HepG2 (cell line): ENCODE measurements at regions not wholly inside any gene's neighbourhood (a gene's known extent, or its start where the extent isn't known, plus 50 kb on each side); places are given as distances from the start of the nearest gene placed in this dataset.

ENCODE experiments used
- ATAC-seq: fragments of 200-7000 bp; cut with Tn5 transposase; 3 replicates; pipeline ENCODE4 v1.9.1; 2020; ENCODE audit warnings: mild to moderate bottlenecking, moderate library complexity
- BruUV-seq: library from RNA; stranded (reverse); fragments of 400-500 nt; replicated peaks from 2 replicates; lab custom pipeline; 2021; lab: Mats Ljungman, UMichigan
- CTCF ChIA-PET: fragments of 300-600 bp; formaldehyde crosslinking; extraction: SDS; loops from one replicate; lab custom pipeline; 2021; ENCODE audit warnings: low total read pairs, inconsistent platforms, low intra/inter-chr PET ratio; lab: Yijun Ruan, JAX
- POLR2A ChIA-PET: fragments of 350-600 bp; sonication (Branson Sonifier 250); formaldehyde crosslinking; loops from one replicate; lab custom pipeline; 2020; ENCODE audit warnings: antibody characterized with exemption, inconsistent platforms; lab: Yijun Ruan, JAX
- DNase-seq: peaks from one replicate; pipeline ENCODE4 v3.0.0-alpha.2; 2015; ENCODE audit warnings: low spot score
- FAIRE-seq: peaks from 3 replicates; lab custom pipeline; 2011; peaks lifted over from hg19 to GRCh38; lab: Jason Lieb, UNC
- H2AFZ ChIP-seq: one replicate; pipeline ENCODE4 v1.6.1; 2011; ENCODE audit warnings: low read length, inconsistent platforms
- H3K27ac ChIP-seq: fragments of 300-600 bp; 3 replicates; pipeline ENCODE4 v1.8.0; 2011; ENCODE audit warnings: mixed run types, mild to moderate bottlenecking, mixed read lengths, low read length, inconsistent platforms; ENCODE audit not compliant: insufficient read depth; ENCODE audit errors: extremely low read length
- H3K27me3 ChIP-seq, 2 experiments: fragments of 200-600 bp in 1 of 2; 2 replicates in 1 of 2; 3 replicates in 1 of 2; pipeline versions ENCODE4 v1.6.0 to v1.8.0; 2011; ENCODE audit warnings: low read length in 2 of 2, mild to moderate bottlenecking in 2 of 2, moderate library complexity in 2 of 2, inconsistent platforms in 1 of 2; ENCODE audit not compliant: insufficient read depth in 2 of 2, control insufficient read depth in 1 of 2
- H3K36me3 ChIP-seq, 2 experiments: fragments of 200-600 bp in 1 of 2; replicated peaks in 1 of 2; 2 replicates in 1 of 2; 3 replicates in 1 of 2; pipeline versions ENCODE4 v1.5.1 to v1.8.0; 2011; ENCODE audit warnings: low read length in 2 of 2, inconsistent platforms in 1 of 2; ENCODE audit not compliant: insufficient read depth in 2 of 2, control insufficient read depth in 1 of 2
- H3K4me1 ChIP-seq: 2 replicates; pipeline ENCODE4 v1.5.1; 2012; ENCODE audit warnings: low read length, inconsistent platforms; ENCODE audit not compliant: insufficient read depth
- H3K4me2 ChIP-seq: 2 replicates; pipeline ENCODE4 v1.6.0; 2011; ENCODE audit warnings: low read depth, low read length, inconsistent platforms
- H3K4me3 ChIP-seq, 3 experiments: fragments of 200-600 bp in 1 of 3; sonication (generic), shearing (Covaris generic) in 1 of 3; replicated peaks in 1 of 3; 2 replicates each; pipeline ENCODE4 v1.5.1; 2011 to 2016; ENCODE audit warnings: low read length in 3 of 3, inconsistent platforms in 2 of 3, low read depth in 2 of 3, mild to moderate bottlenecking in 2 of 3, control low read depth in 1 of 3, mixed read lengths in 1 of 3; ENCODE audit not compliant: insufficient read depth in 1 of 3
- H3K79me2 ChIP-seq: one replicate; pipeline ENCODE4 v1.6.1; 2011; ENCODE audit warnings: low read length, inconsistent platforms; ENCODE audit not compliant: insufficient read depth
- H3K9ac ChIP-seq: 2 replicates; pipeline ENCODE4 v1.6.0; 2011; ENCODE audit warnings: mild to moderate bottlenecking, low read depth, low read length, inconsistent platforms; ENCODE audit not compliant: insufficient read depth
- H3K9me3 ChIP-seq: 2 replicates; pipeline ENCODE4 v1.5.1; 2012; ENCODE audit warnings: mild to moderate bottlenecking, low read length
- H4K20me1 ChIP-seq: 2 replicates; pipeline ENCODE4 v1.6.0; 2011; ENCODE audit warnings: inconsistent platforms, mild to moderate bottlenecking, low read length, moderate library complexity; ENCODE audit not compliant: insufficient read depth
- DNMT3B ChIP-seq: conservative IDR thresholded peaks from 2 replicates; pipeline ENCODE4 v1.6.1; 2016; ENCODE audit warnings: missing biosample characterization, control low read depth
- EP300 ChIP-seq, 3 experiments: sonication (generic) in 1 of 3; formaldehyde crosslinking in 1 of 3; IDR thresholded peaks; 2 replicates each; pipeline versions ENCODE4 v1.5.1 to v1.6.1; 2011 to 2020; ENCODE audit warnings: low read depth in 2 of 3, low read length in 2 of 3, borderline replicate concordance in 1 of 3, improper control_type of control experiment in 1 of 3, mild to moderate bottlenecking in 1 of 3, missing genetic modification reagents in 1 of 3, moderate library complexity in 1 of 3
- GZF1 ChIP-seq: sonication (generic); formaldehyde crosslinking; IDR thresholded peaks from 2 replicates; pipeline ENCODE4 v1.5.1; 2020; ENCODE audit warnings: mild to moderate bottlenecking, missing genetic modification reagents
- NPAS2 ChIP-seq: sonication (generic); formaldehyde crosslinking; IDR thresholded peaks from 2 replicates; pipeline ENCODE4 v1.8.0; 2022; ENCODE audit warnings: mild to moderate bottlenecking, missing genetic modification reagents, borderline replicate concordance
- SOX13 ChIP-seq, 3 experiments: fragments of 450-650 bp in 1 of 3; sonication (generic) in 1 of 3; formaldehyde crosslinking in 1 of 3; IDR thresholded peaks in 2 of 3; conservative IDR thresholded peaks in 1 of 3; 2 replicates each; pipeline versions ENCODE4 v1.5.0 to v1.6.1; 2016 to 2020; ENCODE audit warnings: antibody characterized with exemption in 1 of 3, mild to moderate bottlenecking in 1 of 3, missing compliant biosample characterization in 1 of 3, missing genetic modification reagents in 1 of 3, moderate library complexity in 1 of 3
- YEATS4 ChIP-seq: sonication (generic); formaldehyde crosslinking; IDR thresholded peaks from 2 replicates; pipeline ENCODE4 v1.4.0; 2020; ENCODE audit warnings: missing genetic modification reagents, borderline replicate concordance
- ZFP41 ChIP-seq: sonication (generic); formaldehyde crosslinking; IDR thresholded peaks from 2 replicates; pipeline ENCODE4 v1.4.0; 2020; ENCODE audit warnings: mild to moderate bottlenecking, missing genetic modification reagents, borderline replicate concordance
- ZNF3 ChIP-seq: IDR thresholded peaks from 2 replicates; pipeline ENCODE4 v1.7.0; 2017; ENCODE audit warnings: inconsistent platforms
- ZNF34 ChIP-seq: sonication (generic); formaldehyde crosslinking; IDR thresholded peaks from 2 replicates; pipeline ENCODE4 v1.4.0; 2020; ENCODE audit warnings: mild to moderate bottlenecking, missing genetic modification reagents, borderline replicate concordance
- ZNF709 ChIP-seq: sonication (generic); formaldehyde crosslinking; IDR thresholded peaks from 2 replicates; pipeline ENCODE4 v1.5.0; 2020; ENCODE audit warnings: mild to moderate bottlenecking, missing genetic modification reagents
- ZNF766 ChIP-seq: sonication (generic); formaldehyde crosslinking; IDR thresholded peaks from 2 replicates; pipeline ENCODE4 v1.5.0; 2020; ENCODE audit warnings: missing genetic modification reagents, borderline replicate concordance
- WGBS: methylation state at CpG from one replicate; pipeline ENCODE4 v1.1.6; 2017; ENCODE audit warnings: low lambda C conversion rate; 5-methylcytosine and 5-hydroxymethylcytosine counted together
- in situ Hi-C: cut with HindIII; loops from 2 replicates; pipeline ENCODE4 v1.10.0; 2017; ENCODE audit warnings: low pct_unique_long_range_greater_than_20kb; ENCODE audit not compliant: extremely low pct_ligation_motif_present
- intact Hi-C: fragments of 100-400 bp; cut with micrococcal nuclease; formaldehyde crosslinking; loops from one replicate; pipeline ENCODE4 v1.10.0; 2022; ENCODE audit not compliant: unreplicated experiment
- TF ChIP-seq, protein P1 (sequence below): sonication (generic); formaldehyde crosslinking; IDR thresholded peaks from 2 replicates; pipeline ENCODE4 v1.8.1; 2023; ENCODE audit warnings: mild to moderate bottlenecking, missing genetic modification reagents
- TF ChIP-seq, protein P2 (sequence below): sonication (generic); formaldehyde crosslinking; IDR thresholded peaks from 2 replicates; pipeline ENCODE4 v1.4.0; 2020; ENCODE audit warnings: missing genetic modification reagents
- TF ChIP-seq, protein P3 (sequence below): IDR thresholded peaks from 2 replicates; pipeline ENCODE4 v1.6.1; 2018; ENCODE audit warnings: missing genetic modification reagents, mild to moderate bottlenecking, missing compliant biosample characterization
- TF ChIP-seq, protein P4 (sequence below): sonication (generic); formaldehyde crosslinking; IDR thresholded peaks from 2 replicates; pipeline ENCODE4 v1.4.0; 2020; ENCODE audit warnings: missing genetic modification reagents, borderline replicate concordance
- TF ChIP-seq, protein P5 (sequence below): sonication (generic); formaldehyde crosslinking; IDR thresholded peaks from 2 replicates; pipeline ENCODE4 v1.4.0; 2020; ENCODE audit warnings: missing genetic modification reagents, borderline replicate concordance

DNA sequence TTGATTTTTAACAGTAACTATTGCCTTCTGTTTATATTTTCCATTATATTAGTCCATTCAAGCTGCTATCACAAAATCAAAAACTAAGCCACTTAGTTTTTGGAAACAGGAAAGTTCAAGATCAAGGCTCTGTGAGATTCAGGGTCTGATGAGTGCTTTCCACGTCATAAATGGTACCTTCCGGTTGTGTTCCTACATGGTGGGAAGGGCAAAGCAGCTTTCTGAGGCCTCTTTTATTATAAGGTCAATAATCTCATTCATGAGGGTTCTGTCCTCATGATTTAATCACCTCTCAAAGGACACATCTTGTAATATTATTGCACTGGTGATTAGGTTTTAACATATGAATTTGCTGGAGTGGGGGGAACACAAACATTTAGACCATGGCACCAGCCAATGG is 152.0 kb downstream of the VGLL3 start:
- no peak overlapping the region for H2AFZ ChIP-seq
- DNase-seq (no peak), ATAC-seq (no peak), FAIRE-seq (no peak)
- POLR2A ChIA-PET: no interaction called here
- intact Hi-C loops (no loop called here), in situ Hi-C loops (no loop called here)
- no peaks in the 10 kb centered on the region for H3K79me2 ChIP-seq
- no peak overlapping the region for H3K9ac ChIP-seq
- no peaks in the 10 kb centered on the region for H3K27me3 ChIP-seq
- H3K4me1 ChIP-seq: no peaks in the 10 kb centered on the region
- 0% methylated on average over 2 of the region's 2 CpGs for WGBS
- H3K27ac ChIP-seq: no peak overlapping the region
- CTCF ChIA-PET: no interaction called here
- no peak overlapping the region for H3K4me3 ChIP-seq
- no peaks in the 10 kb centered on the region for H3K36me3 ChIP-seq
- no peaks in the 10 kb centered on the region for H3K9me3 ChIP-seq
- no peak overlapping the region for H3K4me2 ChIP-seq
- no peaks in the 10 kb centered on the region for H4K20me1 ChIP-seq
- BruUV-seq: no TSS peak
- TF ChIP-seq, protein P1, sequence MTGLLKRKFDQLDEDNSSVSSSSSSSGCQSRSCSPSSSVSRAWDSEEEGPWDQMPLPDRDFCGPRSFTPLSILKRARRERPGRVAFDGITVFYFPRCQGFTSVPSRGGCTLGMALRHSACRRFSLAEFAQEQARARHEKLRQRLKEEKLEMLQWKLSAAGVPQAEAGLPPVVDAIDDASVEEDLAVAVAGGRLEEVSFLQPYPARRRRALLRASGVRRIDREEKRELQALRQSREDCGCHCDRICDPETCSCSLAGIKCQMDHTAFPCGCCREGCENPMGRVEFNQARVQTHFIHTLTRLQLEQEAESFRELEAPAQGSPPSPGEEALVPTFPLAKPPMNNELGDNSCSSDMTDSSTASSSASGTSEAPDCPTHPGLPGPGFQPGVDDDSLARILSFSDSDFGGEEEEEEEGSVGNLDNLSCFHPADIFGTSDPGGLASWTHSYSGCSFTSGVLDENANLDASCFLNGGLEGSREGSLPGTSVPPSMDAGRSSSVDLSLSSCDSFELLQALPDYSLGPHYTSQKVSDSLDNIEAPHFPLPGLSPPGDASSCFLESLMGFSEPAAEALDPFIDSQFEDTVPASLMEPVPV: no peak
- no peak for TF ChIP-seq ZNF34
- no peak for TF ChIP-seq EP300 (IDR thresholded peaks at IDR 0.05; ENCODE audit: low read depth in 2 of 2, low read length in 2 of 2)
- no peak for TF ChIP-seq EP300 (CRISPR knock-in tag; IDR thresholded peaks at IDR 0.05; ENCODE audit: borderline replicate concordance)
- TF ChIP-seq ZNF3 (CRISPR knock-in tag): no peak
- TF ChIP-seq, protein P2, sequence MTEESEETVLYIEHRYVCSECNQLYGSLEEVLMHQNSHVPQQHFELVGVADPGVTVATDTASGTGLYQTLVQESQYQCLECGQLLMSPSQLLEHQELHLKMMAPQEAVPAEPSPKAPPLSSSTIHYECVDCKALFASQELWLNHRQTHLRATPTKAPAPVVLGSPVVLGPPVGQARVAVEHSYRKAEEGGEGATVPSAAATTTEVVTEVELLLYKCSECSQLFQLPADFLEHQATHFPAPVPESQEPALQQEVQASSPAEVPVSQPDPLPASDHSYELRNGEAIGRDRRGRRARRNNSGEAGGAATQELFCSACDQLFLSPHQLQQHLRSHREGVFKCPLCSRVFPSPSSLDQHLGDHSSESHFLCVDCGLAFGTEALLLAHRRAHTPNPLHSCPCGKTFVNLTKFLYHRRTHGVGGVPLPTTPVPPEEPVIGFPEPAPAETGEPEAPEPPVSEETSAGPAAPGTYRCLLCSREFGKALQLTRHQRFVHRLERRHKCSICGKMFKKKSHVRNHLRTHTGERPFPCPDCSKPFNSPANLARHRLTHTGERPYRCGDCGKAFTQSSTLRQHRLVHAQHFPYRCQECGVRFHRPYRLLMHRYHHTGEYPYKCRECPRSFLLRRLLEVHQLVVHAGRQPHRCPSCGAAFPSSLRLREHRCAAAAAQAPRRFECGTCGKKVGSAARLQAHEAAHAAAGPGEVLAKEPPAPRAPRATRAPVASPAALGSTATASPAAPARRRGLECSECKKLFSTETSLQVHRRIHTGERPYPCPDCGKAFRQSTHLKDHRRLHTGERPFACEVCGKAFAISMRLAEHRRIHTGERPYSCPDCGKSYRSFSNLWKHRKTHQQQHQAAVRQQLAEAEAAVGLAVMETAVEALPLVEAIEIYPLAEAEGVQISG (CRISPR knock-in tag): no peak
- no peak for TF ChIP-seq NPAS2 (CRISPR knock-in tag)
- TF ChIP-seq ZFP41: no peak
- TF ChIP-seq, protein P3, sequence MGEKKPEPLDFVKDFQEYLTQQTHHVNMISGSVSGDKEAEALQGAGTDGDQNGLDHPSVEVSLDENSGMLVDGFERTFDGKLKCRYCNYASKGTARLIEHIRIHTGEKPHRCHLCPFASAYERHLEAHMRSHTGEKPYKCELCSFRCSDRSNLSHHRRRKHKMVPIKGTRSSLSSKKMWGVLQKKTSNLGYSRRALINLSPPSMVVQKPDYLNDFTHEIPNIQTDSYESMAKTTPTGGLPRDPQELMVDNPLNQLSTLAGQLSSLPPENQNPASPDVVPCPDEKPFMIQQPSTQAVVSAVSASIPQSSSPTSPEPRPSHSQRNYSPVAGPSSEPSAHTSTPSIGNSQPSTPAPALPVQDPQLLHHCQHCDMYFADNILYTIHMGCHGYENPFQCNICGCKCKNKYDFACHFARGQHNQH (CRISPR knock-in tag): no peak
- TF ChIP-seq, protein P4, sequence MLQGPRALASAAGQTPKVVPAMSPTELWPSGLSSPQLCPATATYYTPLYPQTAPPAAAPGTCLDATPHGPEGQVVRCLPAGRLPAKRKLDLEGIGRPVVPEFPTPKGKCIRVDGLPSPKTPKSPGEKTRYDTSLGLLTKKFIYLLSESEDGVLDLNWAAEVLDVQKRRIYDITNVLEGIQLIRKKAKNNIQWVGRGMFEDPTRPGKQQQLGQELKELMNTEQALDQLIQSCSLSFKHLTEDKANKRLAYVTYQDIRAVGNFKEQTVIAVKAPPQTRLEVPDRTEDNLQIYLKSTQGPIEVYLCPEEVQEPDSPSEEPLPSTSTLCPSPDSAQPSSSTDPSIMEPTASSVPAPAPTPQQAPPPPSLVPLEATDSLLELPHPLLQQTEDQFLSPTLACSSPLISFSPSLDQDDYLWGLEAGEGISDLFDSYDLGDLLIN: no peak
- no peak for TF ChIP-seq DNMT3B
- TF ChIP-seq ZNF709 (CRISPR knock-in tag): no peak
- TF ChIP-seq, protein P5, sequence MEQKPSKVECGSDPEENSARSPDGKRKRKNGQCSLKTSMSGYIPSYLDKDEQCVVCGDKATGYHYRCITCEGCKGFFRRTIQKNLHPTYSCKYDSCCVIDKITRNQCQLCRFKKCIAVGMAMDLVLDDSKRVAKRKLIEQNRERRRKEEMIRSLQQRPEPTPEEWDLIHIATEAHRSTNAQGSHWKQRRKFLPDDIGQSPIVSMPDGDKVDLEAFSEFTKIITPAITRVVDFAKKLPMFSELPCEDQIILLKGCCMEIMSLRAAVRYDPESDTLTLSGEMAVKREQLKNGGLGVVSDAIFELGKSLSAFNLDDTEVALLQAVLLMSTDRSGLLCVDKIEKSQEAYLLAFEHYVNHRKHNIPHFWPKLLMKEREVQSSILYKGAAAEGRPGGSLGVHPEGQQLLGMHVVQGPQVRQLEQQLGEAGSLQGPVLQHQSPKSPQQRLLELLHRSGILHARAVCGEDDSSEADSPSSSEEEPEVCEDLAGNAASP: no peak
- no peak for TF ChIP-seq ZNF766 (CRISPR knock-in tag)
- TF ChIP-seq GZF1 (CRISPR knock-in tag): no peak
- TF ChIP-seq SOX13 (IDR thresholded peaks at IDR 0.05): no peak
- TF ChIP-seq SOX13 (CRISPR knock-in tag; conservative IDR thresholded peaks at IDR 0.05 in 1 of 2, IDR thresholded peaks at IDR 0.05 in 1 of 2): no peak
- TF ChIP-seq YEATS4 (CRISPR knock-in tag): no peak
